ENCODE measurements at regions not wholly inside any gene's neighbourhood (a gene's known extent, or its start where the extent isn't known, plus 50 kb on each side); places are given as distances from the start of the nearest gene placed in this dataset.
"Not testable (repeated sequence)": the region's sequence is repeated elsewhere in the genome, so short reads cannot be mapped to it uniquely, and the experiment has no call there.

GRCh38 chr6:81886909-81887308, 134.4 kb upstream of the TENT5A start:
- not testable (repeated sequence) for H3K27ac ChIP-seq (ENCODE audit: low read length); H3K36me3 ChIP-seq (ENCODE audit: control insufficient read depth in 1 of 2, insufficient read depth in 2 of 2, low read length in 2 of 2); H3K4me3 ChIP-seq (ENCODE audit: low read depth in 1 of 2, low read length in 2 of 2); H3K9me3 ChIP-seq (ENCODE audit: control insufficient read depth in 1 of 2, low read length in 2 of 2); H3K27me3 ChIP-seq (ENCODE audit: low read depth, low read length); H3K4me1 ChIP-seq (ENCODE audit: control insufficient read depth in 1 of 2, insufficient read depth in 2 of 2, low read length in 2 of 2)

GRCh38 chr6:81886157-81886556, 133.7 kb upstream of the TENT5A start:
- Histone ChIP-seq H3K27ac (ENCODE audit: low read length) (no peak overlapping the region), H3K4me1 (ENCODE audit: control insufficient read depth in 1 of 2, insufficient read depth in 2 of 2, low read length in 2 of 2) (no peaks in the 10 kb centered on the region), H3K4me3 (ENCODE audit: low read depth in 1 of 2, low read length in 2 of 2) (no peak overlapping the region), H3K36me3 (ENCODE audit: control insufficient read depth in 1 of 2, insufficient read depth in 2 of 2, low read length in 2 of 2) (no peaks in the 10 kb centered on the region), H3K9me3 (ENCODE audit: control insufficient read depth in 1 of 2, low read length in 2 of 2) (no peaks in the 10 kb centered on the region), H3K27me3 (ENCODE audit: low read depth, low read length) (no peaks in the 10 kb centered on the region)

GRCh38 chr6:81881660-81882059, 129.2 kb upstream of the TENT5A start:
- no peak overlapping the region for H3K4me3 ChIP-seq (ENCODE audit: low read depth in 1 of 2, low read length in 2 of 2)
- H3K27ac ChIP-seq (ENCODE audit: low read length) = no peak overlapping the region
- H3K27me3 ChIP-seq (ENCODE audit: low read depth, low read length) = no peaks in the 10 kb centered on the region
- no peaks in the 10 kb centered on the region for H3K36me3 ChIP-seq (ENCODE audit: control insufficient read depth in 1 of 2, insufficient read depth in 2 of 2, low read length in 2 of 2)
- no peaks in the 10 kb centered on the region for H3K9me3 ChIP-seq (ENCODE audit: control insufficient read depth in 1 of 2, low read length in 2 of 2)
- H3K4me1 ChIP-seq (ENCODE audit: control insufficient read depth in 1 of 2, insufficient read depth in 2 of 2, low read length in 2 of 2) = peaks cover 0 to 4% of the 10 kb centered on the region in 2 donors

GRCh38 chr6:81878479-81878878, 126.0 kb upstream of the TENT5A start:
- Histone ChIP-seq H3K36me3 (ENCODE audit: control insufficient read depth in 1 of 2, insufficient read depth in 2 of 2, low read length in 2 of 2) (no peaks in the 10 kb centered on the region), H3K9me3 (ENCODE audit: control insufficient read depth in 1 of 2, low read length in 2 of 2) (no peaks in the 10 kb centered on the region), H3K4me1 (ENCODE audit: control insufficient read depth in 1 of 2, insufficient read depth in 2 of 2, low read length in 2 of 2) (peaks cover 0 to 4% of the 10 kb centered on the region in 2 donors), H3K27me3 (ENCODE audit: low read depth, low read length) (no peaks in the 10 kb centered on the region), H3K27ac (ENCODE audit: low read length) (no peak overlapping the region), H3K4me3 (ENCODE audit: low read depth in 1 of 2, low read length in 2 of 2) (no peak overlapping the region)

GRCh38 chr6:81876971-81877370, 124.5 kb upstream of the TENT5A start:
- Histone ChIP-seq H3K9me3 (ENCODE audit: control insufficient read depth in 1 of 2, low read length in 2 of 2) (no peaks in the 10 kb centered on the region), H3K27ac (ENCODE audit: low read length) (no peak overlapping the region), H3K4me1 (ENCODE audit: control insufficient read depth in 1 of 2, insufficient read depth in 2 of 2, low read length in 2 of 2) (peaks cover 0 to 4% of the 10 kb centered on the region in 2 donors), H3K4me3 (ENCODE audit: low read depth in 1 of 2, low read length in 2 of 2) (no peak overlapping the region), H3K27me3 (ENCODE audit: low read depth, low read length) (no peaks in the 10 kb centered on the region), H3K36me3 (ENCODE audit: control insufficient read depth in 1 of 2, insufficient read depth in 2 of 2, low read length in 2 of 2) (no peaks in the 10 kb centered on the region)

GRCh38 chr6:81875782-81876293, 123.4 kb upstream of the TENT5A start:
- Histone ChIP-seq H3K4me1 (ENCODE audit: control insufficient read depth in 1 of 2, insufficient read depth in 2 of 2, low read length in 2 of 2) (peaks cover 0 to 4% of the 10 kb centered on the region in 2 donors), H3K27me3 (ENCODE audit: low read depth, low read length) (no peaks in the 10 kb centered on the region), H3K4me3 (ENCODE audit: low read depth in 1 of 2, low read length in 2 of 2) (no peak overlapping the region)

GRCh38 chr6:81869749-81870508, 117.4 kb upstream of the TENT5A start:
- H3K4me1 ChIP-seq (ENCODE audit: control insufficient read depth in 1 of 2, insufficient read depth in 2 of 2, low read length in 2 of 2); H3K36me3 ChIP-seq (ENCODE audit: control insufficient read depth in 1 of 2, insufficient read depth in 2 of 2, low read length in 2 of 2); H3K27ac ChIP-seq (ENCODE audit: low read length); H3K9me3 ChIP-seq (ENCODE audit: control insufficient read depth in 1 of 2, low read length in 2 of 2); H3K27me3 ChIP-seq (ENCODE audit: low read depth, low read length); H3K4me3 ChIP-seq (ENCODE audit: low read depth in 1 of 2, low read length in 2 of 2): not testable (repeated sequence)

More at GRCh38 chr6:81875782-81876293, 123.4 kb upstream of the TENT5A start:
- no peaks in the 10 kb centered on the region for H3K9me3 ChIP-seq (ENCODE audit: control insufficient read depth in 1 of 2, low read length in 2 of 2)
- no peaks in the 10 kb centered on the region for H3K36me3 ChIP-seq (ENCODE audit: control insufficient read depth in 1 of 2, insufficient read depth in 2 of 2, low read length in 2 of 2)
- no peak overlapping the region for H3K27ac ChIP-seq (ENCODE audit: low read length)

GRCh38 chr6:81865712-81866111, 113.2 kb upstream of the TENT5A start:
- H3K27ac ChIP-seq (ENCODE audit: low read length) = no peak overlapping the region
- no peaks in the 10 kb centered on the region for H3K27me3 ChIP-seq (ENCODE audit: low read depth, low read length)
- H3K36me3 ChIP-seq (ENCODE audit: control insufficient read depth in 1 of 2, insufficient read depth in 2 of 2, low read length in 2 of 2) = no peaks in the 10 kb centered on the region
- H3K4me1 ChIP-seq (ENCODE audit: control insufficient read depth in 1 of 2, insufficient read depth in 2 of 2, low read length in 2 of 2) = no peaks in the 10 kb centered on the region
- no peak overlapping the region for H3K4me3 ChIP-seq (ENCODE audit: low read depth in 1 of 2, low read length in 2 of 2)
- no peaks in the 10 kb centered on the region for H3K9me3 ChIP-seq (ENCODE audit: control insufficient read depth in 1 of 2, low read length in 2 of 2)

GRCh38 chr6:81864124-81864523, 111.6 kb upstream of the TENT5A start:
- Histone ChIP-seq H3K9me3 (ENCODE audit: control insufficient read depth in 1 of 2, low read length in 2 of 2) (no peaks in the 10 kb centered on the region), H3K4me1 (ENCODE audit: control insufficient read depth in 1 of 2, insufficient read depth in 2 of 2, low read length in 2 of 2) (no peaks in the 10 kb centered on the region), H3K36me3 (ENCODE audit: control insufficient read depth in 1 of 2, insufficient read depth in 2 of 2, low read length in 2 of 2) (no peaks in the 10 kb centered on the region), H3K27me3 (ENCODE audit: low read depth, low read length) (no peaks in the 10 kb centered on the region), H3K4me3 (ENCODE audit: low read depth in 1 of 2, low read length in 2 of 2) (no peak overlapping the region), H3K27ac (ENCODE audit: low read length) (no peak overlapping the region)

- no peak overlapping the region for H3K27ac ChIP-seq (ENCODE audit: low read length)
- H3K9me3 ChIP-seq (ENCODE audit: control insufficient read depth in 1 of 2, low read length in 2 of 2) = no peaks in the 10 kb centered on the region
- no peaks in the 10 kb centered on the region for H3K36me3 ChIP-seq (ENCODE audit: control insufficient read depth in 1 of 2, insufficient read depth in 2 of 2, low read length in 2 of 2)
- no peaks in the 10 kb centered on the region for H3K27me3 ChIP-seq (ENCODE audit: low read depth, low read length)
- H3K4me3 ChIP-seq (ENCODE audit: low read depth in 1 of 2, low read length in 2 of 2) = no peak overlapping the region
- H3K4me1 ChIP-seq (ENCODE audit: control insufficient read depth in 1 of 2, insufficient read depth in 2 of 2, low read length in 2 of 2) = no peaks in the 10 kb centered on the region
Measured at GRCh38 chr6:81863123-81863522, 110.6 kb upstream of the TENT5A start.

- no peaks in the 10 kb centered on the region for H3K9me3 ChIP-seq (ENCODE audit: control insufficient read depth in 1 of 2, low read length in 2 of 2)
- no peak overlapping the region for H3K4me3 ChIP-seq (ENCODE audit: low read depth in 1 of 2, low read length in 2 of 2)
- H3K27ac ChIP-seq (ENCODE audit: low read length) = no peak overlapping the region
- H3K27me3 ChIP-seq (ENCODE audit: low read depth, low read length) = no peaks in the 10 kb centered on the region
- H3K4me1 ChIP-seq (ENCODE audit: control insufficient read depth in 1 of 2, insufficient read depth in 2 of 2, low read length in 2 of 2) = no peaks in the 10 kb centered on the region
- H3K36me3 ChIP-seq (ENCODE audit: control insufficient read depth in 1 of 2, insufficient read depth in 2 of 2, low read length in 2 of 2) = no peaks in the 10 kb centered on the region
Measured at GRCh38 chr6:81861281-81861680, 108.8 kb upstream of the TENT5A start.

- no peaks in the 10 kb centered on the region for H3K36me3 ChIP-seq (ENCODE audit: control insufficient read depth in 1 of 2, insufficient read depth in 2 of 2, low read length in 2 of 2)
- H3K27me3 ChIP-seq (ENCODE audit: low read depth, low read length) = no peaks in the 10 kb centered on the region
- no peaks in the 10 kb centered on the region for H3K9me3 ChIP-seq (ENCODE audit: control insufficient read depth in 1 of 2, low read length in 2 of 2)
- H3K4me1 ChIP-seq (ENCODE audit: control insufficient read depth in 1 of 2, insufficient read depth in 2 of 2, low read length in 2 of 2) = no peaks in the 10 kb centered on the region
- H3K4me3 ChIP-seq (ENCODE audit: low read depth in 1 of 2, low read length in 2 of 2) = no peak overlapping the region
- H3K27ac ChIP-seq (ENCODE audit: low read length) = no peak overlapping the region
Measured at GRCh38 chr6:81859884-81860283, 107.4 kb upstream of the TENT5A start.
